IMR-90 (cell line): ENCODE measurements at regions not wholly inside any gene's neighbourhood (a gene's known extent, or its start where the extent isn't known, plus 50 kb on each side); places are given as distances from the start of the nearest gene placed in this dataset.

Experiments used
- ATAC-seq: fragments of 200-7000 bp; cut with Tn5 transposase; 2 replicates; pipeline ENCODE4 v1.9.1; 2020; ENCODE audit warnings: low read depth, mild to moderate bottlenecking, moderate library complexity
- BruUV-seq: library from RNA; stranded (reverse); fragments of 400-500 nt; replicated peaks from 2 replicates; lab custom pipeline; 2021; lab: Mats Ljungman, UMichigan
- CTCF ChIA-PET: fragments of 300-600 bp; formaldehyde crosslinking; extraction: SDS; loops from one replicate; lab custom pipeline; 2021; ENCODE audit warnings: antibody characterized with exemption; lab: Yijun Ruan, JAX
- POLR2A ChIA-PET: fragments of 300-600 bp; sonication (Branson Sonifier 250); formaldehyde crosslinking; loops from one replicate; lab custom pipeline; 2022; ENCODE audit warnings: antibody characterized with exemption; ENCODE audit not compliant: unreplicated experiment; lab: Charles Lee
- DNase-seq: peaks from one replicate; pipeline ENCODE4 v3.0.0; 2013
- H2AFZ ChIP-seq: replicated peaks from 2 replicates; pipeline ENCODE3; 2013; ENCODE audit warnings: low read length, mild to moderate bottlenecking; ENCODE audit not compliant: poor library complexity
- H2AK5ac ChIP-seq: 2 replicates; pipeline ENCODE4 v1.6.1; 2013; ENCODE audit warnings: low read depth, low read length, inconsistent platforms
- H2AK9ac ChIP-seq: replicated peaks from 2 replicates; pipeline ENCODE3; 2013; ENCODE audit warnings: mild to moderate bottlenecking, low read depth, low read length, moderate library complexity; ENCODE audit not compliant: poor library complexity
- H2BK120ac ChIP-seq: 2 replicates; pipeline ENCODE4 v1.6.1; 2013; ENCODE audit warnings: low read depth, low read length, inconsistent platforms
- H2BK15ac ChIP-seq: 3 replicates; pipeline ENCODE4 v1.6.1; 2013; ENCODE audit warnings: low read depth, low read length, inconsistent platforms
- H2BK20ac ChIP-seq: 2 replicates; pipeline ENCODE4 v1.6.1; 2013; ENCODE audit warnings: low read depth, mild to moderate bottlenecking, inconsistent platforms, low read length, moderate library complexity
- H2BK5ac ChIP-seq: 2 replicates; pipeline ENCODE4 v1.6.1; 2013; ENCODE audit warnings: mild to moderate bottlenecking, low read depth, low read length, inconsistent platforms; ENCODE audit not compliant: poor library complexity, severe bottlenecking
- H3K14ac ChIP-seq: replicated peaks from 2 replicates; pipeline ENCODE4 v1.6.1; 2013; ENCODE audit warnings: low read depth, low read length, inconsistent platforms
- H3K18ac ChIP-seq: 2 replicates; pipeline ENCODE4 v1.6.1; 2013; ENCODE audit warnings: low read depth, low read length, control low read depth
- H3K23ac ChIP-seq: 2 replicates; pipeline ENCODE4 v1.6.1; 2013; ENCODE audit warnings: low read depth, low read length, inconsistent platforms
- H3K27ac ChIP-seq: 2 replicates; pipeline ENCODE4 v1.5.1; 2013; ENCODE audit warnings: mild to moderate bottlenecking, control low read depth, low read length; ENCODE audit not compliant: insufficient read depth
- H3K27me3 ChIP-seq: 2 replicates; pipeline ENCODE4 v1.6.1; 2013; ENCODE audit warnings: low read length; ENCODE audit not compliant: control insufficient read depth, insufficient read depth
- H3K36me3 ChIP-seq: 2 replicates; pipeline ENCODE4 v1.6.1; 2013; ENCODE audit warnings: low read length, mixed read lengths; ENCODE audit not compliant: control insufficient read depth, insufficient read depth
- H3K4ac ChIP-seq: 2 replicates; pipeline ENCODE4 v1.6.1; 2013; ENCODE audit warnings: low read depth, low read length, inconsistent platforms
- H3K4me1 ChIP-seq: 2 replicates; pipeline ENCODE4 v1.6.1; 2013; ENCODE audit warnings: low read length, mixed read lengths; ENCODE audit not compliant: control insufficient read depth, insufficient read depth
- H3K4me2 ChIP-seq: 2 replicates; pipeline ENCODE4 v1.6.1; 2013; ENCODE audit warnings: low read depth, mild to moderate bottlenecking, control low read depth, low read length, moderate library complexity
- H3K4me3 ChIP-seq: 2 replicates; pipeline ENCODE4 v1.5.1; 2013; ENCODE audit warnings: low read depth, mild to moderate bottlenecking, control low read depth, low read length, moderate library complexity; ENCODE audit not compliant: insufficient read depth
- H3K56ac ChIP-seq: 2 replicates; pipeline ENCODE4 v1.6.1; 2013; ENCODE audit warnings: low read length, inconsistent platforms; ENCODE audit not compliant: insufficient read depth; ENCODE audit errors: extremely low read depth
- H3K79me1 ChIP-seq, 2 experiments: 2 replicates each; pipeline ENCODE4 v1.6.1; 2013; ENCODE audit warnings: low read length in 2 of 2, inconsistent platforms in 1 of 2, low read depth in 1 of 2
- H3K9ac ChIP-seq: 2 replicates; pipeline ENCODE4 v1.6.1; 2013; ENCODE audit warnings: low read depth, low read length, control low read depth
- H3K9me1 ChIP-seq: 2 replicates; pipeline ENCODE4 v1.6.1; 2013; ENCODE audit warnings: low read length, inconsistent platforms; ENCODE audit not compliant: insufficient read depth
- H3K9me3 ChIP-seq: 2 replicates; pipeline ENCODE4 v1.6.1; 2013; ENCODE audit warnings: low read length; ENCODE audit not compliant: control insufficient read depth, insufficient read depth
- H4K20me1 ChIP-seq: 2 replicates; pipeline ENCODE4 v1.6.1; 2013; ENCODE audit warnings: low read length, inconsistent platforms; ENCODE audit not compliant: insufficient read depth
- H4K5ac ChIP-seq: 2 replicates; pipeline ENCODE4 v1.6.1; 2013; ENCODE audit warnings: mild to moderate bottlenecking, low read depth, low read length, control low read depth
- H4K8ac ChIP-seq, 2 experiments: 2 replicates each; pipeline ENCODE4 v1.6.1; 2013; ENCODE audit warnings: low read depth in 2 of 2, low read length in 2 of 2, control low read depth in 1 of 2, inconsistent platforms in 1 of 2
- H4K91ac ChIP-seq: 2 replicates; pipeline ENCODE4 v1.6.1; 2013; ENCODE audit warnings: low read depth, low read length, inconsistent platforms; ENCODE audit not compliant: insufficient read depth
- CEBPB ChIP-seq: IDR thresholded peaks from 2 replicates; pipeline ENCODE4 v1.6.1; 2012; ENCODE audit warnings: low read depth, low read length, improper control_type of control experiment
- CHD1 ChIP-seq: IDR thresholded peaks from 2 replicates; pipeline ENCODE4 v1.6.1; 2012; ENCODE audit warnings: low read depth, low read length, improper control_type of control experiment
- CTCF ChIP-seq: conservative IDR thresholded peaks from 2 replicates; pipeline ENCODE4 v1.5.1; 2012; ENCODE audit warnings: mild to moderate bottlenecking, low read depth, low read length, improper control_type of control experiment
- FOS ChIP-seq: fragments of 150-350 bp; IDR thresholded peaks from 2 replicates; pipeline ENCODE4 v1.6.1; 2016; ENCODE audit warnings: low read depth, low read length
- MAZ ChIP-seq: IDR thresholded peaks from 2 replicates; pipeline ENCODE4 v1.6.1; 2012; ENCODE audit warnings: low read depth, mild to moderate bottlenecking, low read length, improper control_type of control experiment, moderate library complexity, borderline replicate concordance
- MXI1 ChIP-seq: IDR thresholded peaks from 2 replicates; pipeline ENCODE4 v1.6.1; 2012; ENCODE audit warnings: low read depth, mild to moderate bottlenecking, low read length, moderate library complexity, borderline replicate concordance
- NFE2L2 ChIP-seq: fragments of 150-350 bp; IDR thresholded peaks from 2 replicates; pipeline ENCODE4 v1.6.1; 2016; ENCODE audit warnings: low read depth, mild to moderate bottlenecking, low read length
- RAD21 ChIP-seq: IDR thresholded peaks from 2 replicates; pipeline ENCODE4 v1.6.1; 2012; ENCODE audit warnings: low read length, improper control_type of control experiment
- SMC3 ChIP-seq: fragments of 150-350 bp; IDR thresholded peaks from 2 replicates; pipeline ENCODE4 v1.6.1; 2016; ENCODE audit warnings: low read depth, mild to moderate bottlenecking, antibody characterized with exemption, low read length, moderate library complexity
- WGBS, 2 experiments: methylation state at CpG; one replicate each; pipeline versions ENCODE4 v1.1.5 to v1.1.7; 2013; ENCODE audit warnings: missing lambda C conversion rate in 2 of 2; ENCODE audit not compliant: insufficient read length in 1 of 2; ENCODE audit errors: extremely low coverage in 2 of 2; 5-methylcytosine and 5-hydroxymethylcytosine counted together
- dilution Hi-C: fragments of 300-500 bp; cut with HindIII; formaldehyde crosslinking; loops from one replicate; pipeline ENCODE4 v1.14.3; 2018; ENCODE audit warnings: low sequenced_read_pairs; ENCODE audit not compliant: unreplicated experiment
- in situ Hi-C: fragments of 300-500 bp; cut with MboI; formaldehyde crosslinking; loops from 3 replicates; pipeline ENCODE4 v1.14.3; 2019; ENCODE audit warnings: low sequenced_read_pairs, inconsistent platforms, mixed read lengths
- intact Hi-C: fragments of 100-400 bp; cut with micrococcal nuclease; formaldehyde crosslinking; loops from 2 replicates; pipeline ENCODE4 v1.10.0; 2022
- TF ChIP-seq, protein P1 (sequence below): fragments of 150-350 bp; IDR thresholded peaks from 2 replicates; pipeline ENCODE4 v1.6.1; 2016; ENCODE audit warnings: low read depth, mild to moderate bottlenecking, low read length, moderate library complexity, borderline replicate concordance
- TF ChIP-seq, protein P2 (sequence below): fragments of 150-350 bp; IDR thresholded peaks from 2 replicates; pipeline ENCODE4 v1.6.1; 2017; ENCODE audit warnings: mild to moderate bottlenecking, antibody characterized with exemption, low read length, low read depth

- intact Hi-C loops: no loop called here
- dilution Hi-C loops: no loop called here
- no peaks in the 10 kb centered on the region for H3K79me1 ChIP-seq
- H3K4ac ChIP-seq: peak overlapping the region; percentile 2; the same call in 1 of the 2 replicates
- H4K8ac ChIP-seq: no peak overlapping the region
- H2AFZ ChIP-seq: no peak overlapping the region
- H2BK120ac ChIP-seq: peak overlapping the region; percentile 47; the same call in 1 of the 2 replicates
- H3K4me1 ChIP-seq: no peaks in the 10 kb centered on the region; the same call in 1 of the 2 replicates
- no peaks in the 10 kb centered on the region for H4K20me1 ChIP-seq
- H2AK9ac ChIP-seq: no peak overlapping the region
- H4K91ac ChIP-seq: peak overlapping the region; percentile 23
- H3K4me2 ChIP-seq: no peak overlapping the region
- WGBS, 2 experiments: no CpG with 5 or more reads among the region's 2 CpGs
- peak overlapping the region; percentile 29; the same call in 1 of the 2 replicates for H3K18ac ChIP-seq
- no peak overlapping the region for H3K23ac ChIP-seq
- CTCF ChIA-PET: interaction anchor here (0.7 kb wide), 1 partner anchor 247 kb away, joined by 3 read pairs; no protein-coding TSS in a partner anchor
- in situ Hi-C loops: no loop called here
- H2BK15ac ChIP-seq: no peak overlapping the region
- H2AK5ac ChIP-seq: peak overlapping the region; percentile 65; the same call in 1 of the 2 replicates
- no peak overlapping the region for H3K56ac ChIP-seq
- no peak overlapping the region for H3K9ac ChIP-seq
- no peaks in the 10 kb centered on the region for H3K36me3 ChIP-seq
- TF ChIP-seq CEBPB (no peak), MXI1 (no peak), MAZ (no peak), SMC3 (no peak), RAD21 (no peak), NFE2L2 (no peak), FOS (no peak), CTCF (no peak), CHD1 (no peak)
- TF ChIP-seq, protein P1, sequence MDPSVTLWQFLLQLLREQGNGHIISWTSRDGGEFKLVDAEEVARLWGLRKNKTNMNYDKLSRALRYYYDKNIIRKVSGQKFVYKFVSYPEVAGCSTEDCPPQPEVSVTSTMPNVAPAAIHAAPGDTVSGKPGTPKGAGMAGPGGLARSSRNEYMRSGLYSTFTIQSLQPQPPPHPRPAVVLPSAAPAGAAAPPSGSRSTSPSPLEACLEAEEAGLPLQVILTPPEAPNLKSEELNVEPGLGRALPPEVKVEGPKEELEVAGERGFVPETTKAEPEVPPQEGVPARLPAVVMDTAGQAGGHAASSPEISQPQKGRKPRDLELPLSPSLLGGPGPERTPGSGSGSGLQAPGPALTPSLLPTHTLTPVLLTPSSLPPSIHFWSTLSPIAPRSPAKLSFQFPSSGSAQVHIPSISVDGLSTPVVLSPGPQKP: no peak
- TF ChIP-seq, protein P2, sequence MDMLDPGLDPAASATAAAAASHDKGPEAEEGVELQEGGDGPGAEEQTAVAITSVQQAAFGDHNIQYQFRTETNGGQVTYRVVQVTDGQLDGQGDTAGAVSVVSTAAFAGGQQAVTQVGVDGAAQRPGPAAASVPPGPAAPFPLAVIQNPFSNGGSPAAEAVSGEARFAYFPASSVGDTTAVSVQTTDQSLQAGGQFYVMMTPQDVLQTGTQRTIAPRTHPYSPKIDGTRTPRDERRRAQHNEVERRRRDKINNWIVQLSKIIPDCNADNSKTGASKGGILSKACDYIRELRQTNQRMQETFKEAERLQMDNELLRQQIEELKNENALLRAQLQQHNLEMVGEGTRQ: no peak
- no peak overlapping the region for H3K4me3 ChIP-seq
- DNase-seq: no peak
- no peaks in the 10 kb centered on the region for H3K27me3 ChIP-seq
- no peak overlapping the region for H4K5ac ChIP-seq
- POLR2A ChIA-PET: no interaction called here
- no peak overlapping the region for H2BK5ac ChIP-seq
- 0 out of 2 replicates have a peak overlapping the region, but pooled peaks have one; percentile 22 for H2BK20ac ChIP-seq
- no peaks in the 10 kb centered on the region for H3K9me3 ChIP-seq
- H3K9me1 ChIP-seq: no peaks in the 10 kb centered on the region
- no peak overlapping the region for H3K27ac ChIP-seq
- no TSS peak for BruUV-seq
- H3K14ac ChIP-seq: no peak overlapping the region
- ATAC-seq: no peak
Measured at GRCh38 chr4:53802500-53802899, 211.2 kb upstream of the LNX1 start.
